K562 (cell line): ENCODE measurements at regions not wholly inside any gene's neighbourhood (a gene's known extent, or its start where the extent isn't known, plus 50 kb on each side); places are given as distances from the start of the nearest gene placed in this dataset.
"Not testable (repeated sequence)": the region's sequence is repeated elsewhere in the genome, so short reads cannot be mapped to it uniquely, and the experiment has no call there.

Source experiments
- ATAC-seq: fragments of 200-7000 bp; cut with Tn5 transposase; 3 replicates; pipeline ENCODE4 v1.9.1; 2020; ENCODE audit warnings: moderate library complexity
- BruUV-seq: library from RNA; stranded (reverse); fragments of 400-500 nt; replicated peaks from 2 replicates; lab custom pipeline; 2021; lab: Mats Ljungman, UMichigan
- CTCF ChIA-PET: fragments of 300-600 bp; formaldehyde crosslinking; extraction: SDS; loops from one replicate; lab custom pipeline; 2021; ENCODE audit warnings: low intra/inter-chr PET ratio; lab: Yijun Ruan, JAX
- POLR2A ChIA-PET: fragments of 300-600, 350-650 bp; sonication (Branson Sonifier 250); formaldehyde crosslinking; extraction: SDS; loops from one replicate; lab custom pipeline; 2021; ENCODE audit warnings: antibody characterized with exemption, inconsistent platforms; lab: Yijun Ruan, JAX
- DNase-seq, 4 experiments: peaks; one replicate each; pipeline versions ENCODE4 v3.0.0 to v3.0.0-alpha.2; 2011 to 2018; ENCODE audit warnings: low spot score in 3 of 4, mixed read lengths in 3 of 4; ENCODE audit errors: extremely low read depth in 1 of 4
- FAIRE-seq: peaks from 2 replicates; lab custom pipeline; 2011; peaks lifted over from hg19 to GRCh38; lab: Jason Lieb, UNC
- H2AFZ ChIP-seq: 2 replicates; pipeline ENCODE4 v1.6.0; 2011; ENCODE audit warnings: low read depth, low read length, control low read depth, inconsistent platforms
- H3K27ac ChIP-seq: fragments of 200-600 bp; 3 replicates; pipeline ENCODE4 v1.8.0; 2011; ENCODE audit warnings: low read depth, mild to moderate bottlenecking, control low read depth, inconsistent platforms, low read length, moderate library complexity, mixed read lengths; ENCODE audit errors: extremely low read depth
- H3K27me3 ChIP-seq, 2 experiments: fragments of 300-600 bp in 1 of 2; 2 replicates in 1 of 2; 3 replicates in 1 of 2; pipeline versions ENCODE4 v1.6.0 to v1.8.0; 2011; ENCODE audit warnings: inconsistent platforms in 2 of 2, low read length in 2 of 2, mild to moderate bottlenecking in 1 of 2, mixed read lengths in 1 of 2, moderate library complexity in 1 of 2; ENCODE audit not compliant: control insufficient read depth in 2 of 2, insufficient read depth in 2 of 2
- H3K36me3 ChIP-seq: fragments of 300-600 bp; 3 replicates; pipeline ENCODE4 v1.8.0; 2011; ENCODE audit warnings: mild to moderate bottlenecking, low read length, inconsistent platforms; ENCODE audit not compliant: control insufficient read depth, insufficient read depth
- H3K4me1 ChIP-seq, 2 experiments: fragments of 200-600 bp in 1 of 2; replicated peaks in 1 of 2; 2 replicates in 1 of 2; 3 replicates in 1 of 2; pipeline versions ENCODE4 v1.5.1 to v1.8.0; 2011; ENCODE audit warnings: inconsistent platforms in 2 of 2, low read length in 2 of 2, mild to moderate bottlenecking in 1 of 2, mixed read lengths in 1 of 2, moderate library complexity in 1 of 2; ENCODE audit not compliant: control insufficient read depth in 2 of 2, insufficient read depth in 2 of 2
- H3K4me2 ChIP-seq: 2 replicates; pipeline ENCODE4 v1.6.1; 2011; ENCODE audit warnings: low read length, control low read depth, inconsistent platforms, mixed read lengths; ENCODE audit not compliant: insufficient read depth
- H3K4me3 ChIP-seq: fragments of 200-600 bp; sonication (generic), shearing (Covaris generic); 2 replicates; pipeline ENCODE4 v1.5.1; 2016; ENCODE audit warnings: control low read depth, inconsistent platforms
- H3K79me2 ChIP-seq: fragments of 200-600 bp; 3 replicates; pipeline ENCODE4 v1.8.0; 2011; ENCODE audit warnings: low read length, inconsistent platforms; ENCODE audit not compliant: control insufficient read depth, insufficient read depth
- H3K9ac ChIP-seq, 2 experiments: 2 replicates each; pipeline versions ENCODE4 v1.6.0 to v1.6.1; 2011; ENCODE audit warnings: low read depth in 2 of 2, low read length in 2 of 2, control low read depth in 1 of 2, inconsistent platforms in 1 of 2, mild to moderate bottlenecking in 1 of 2, mixed read lengths in 1 of 2; ENCODE audit not compliant: insufficient read depth in 1 of 2
- H3K9me1 ChIP-seq: one replicate; pipeline ENCODE4 v1.6.0; 2011; ENCODE audit warnings: inconsistent platforms, mild to moderate bottlenecking, low read length, moderate library complexity; ENCODE audit not compliant: control insufficient read depth, insufficient read depth
- H3K9me3 ChIP-seq: replicated peaks from 2 replicates; pipeline ENCODE4 v1.5.1; 2011; ENCODE audit warnings: low read depth, low read length, inconsistent platforms; ENCODE audit not compliant: control insufficient read depth, insufficient read depth
- H4K20me1 ChIP-seq: replicated peaks from 2 replicates; pipeline ENCODE4 v1.6.1; 2011; ENCODE audit warnings: low read length, inconsistent platforms, mixed read lengths; ENCODE audit not compliant: control insufficient read depth, insufficient read depth
- DPF2 ChIP-seq: fragments of 450-650 bp; IDR thresholded peaks from 2 replicates; pipeline ENCODE4 v1.6.1; 2016
- ZNF232 ChIP-seq: sonication (generic); formaldehyde crosslinking; IDR thresholded peaks from 2 replicates; pipeline ENCODE4 v1.8.0; 2022; ENCODE audit warnings: mild to moderate bottlenecking, missing genetic modification reagents
- WGBS: fragments of 100-300 bp; shearing (Covaris generic); methylation state at CpG from one replicate; pipeline ENCODE4 v1.1.6; 2016; ENCODE audit warnings: low coverage, mixed read lengths; ENCODE audit not compliant: insufficient coverage; ENCODE audit errors: missing lambda C conversion rate; 5-methylcytosine and 5-hydroxymethylcytosine counted together
- in situ Hi-C: fragments of 300-500 bp; cut with MboI; formaldehyde crosslinking; loops from 4 replicates; pipeline ENCODE4 v1.15.0; 2018; ENCODE audit warnings: inconsistent platforms, mixed read lengths
- intact Hi-C: fragments of 100-400 bp; cut with micrococcal nuclease; formaldehyde crosslinking; loops from 2 replicates; pipeline ENCODE4 v1.14.2; 2022
- TF ChIP-seq, protein P1 (sequence below): fragments of 250-450 bp; sonication (Bioruptor Pico); IDR thresholded peaks from 2 replicates; pipeline ENCODE4 v1.4.0; 2020

DNA sequence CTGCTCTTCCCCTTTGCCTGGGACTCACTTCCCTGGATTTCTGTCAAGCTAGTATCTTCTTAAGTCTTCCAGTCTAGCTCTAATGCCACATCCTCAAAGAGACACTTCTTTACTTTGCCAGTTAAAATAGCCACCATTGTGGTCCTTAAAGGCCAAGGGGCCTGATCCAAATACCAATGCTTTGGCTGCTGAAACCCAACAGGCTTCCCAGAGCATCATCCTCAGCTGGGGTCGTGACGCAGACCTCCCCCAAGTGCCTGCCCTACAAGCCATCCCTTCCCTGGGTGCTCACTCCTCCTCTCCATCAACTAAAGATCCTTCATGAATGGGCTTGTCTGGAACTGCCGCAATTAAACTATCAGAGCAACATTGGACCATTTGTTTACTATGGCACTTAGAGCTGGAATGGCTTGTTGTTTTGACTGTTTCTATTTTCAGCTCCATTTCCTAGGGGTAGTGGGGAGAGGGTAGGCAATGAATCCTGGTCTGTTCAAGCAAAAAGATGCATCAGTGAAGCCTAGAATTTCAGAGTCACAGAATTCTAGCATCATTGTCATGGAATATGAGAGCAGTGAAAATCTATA lies 79.6 kb upstream of the SIRPA start (continued):
- TF ChIP-seq, protein P1, sequence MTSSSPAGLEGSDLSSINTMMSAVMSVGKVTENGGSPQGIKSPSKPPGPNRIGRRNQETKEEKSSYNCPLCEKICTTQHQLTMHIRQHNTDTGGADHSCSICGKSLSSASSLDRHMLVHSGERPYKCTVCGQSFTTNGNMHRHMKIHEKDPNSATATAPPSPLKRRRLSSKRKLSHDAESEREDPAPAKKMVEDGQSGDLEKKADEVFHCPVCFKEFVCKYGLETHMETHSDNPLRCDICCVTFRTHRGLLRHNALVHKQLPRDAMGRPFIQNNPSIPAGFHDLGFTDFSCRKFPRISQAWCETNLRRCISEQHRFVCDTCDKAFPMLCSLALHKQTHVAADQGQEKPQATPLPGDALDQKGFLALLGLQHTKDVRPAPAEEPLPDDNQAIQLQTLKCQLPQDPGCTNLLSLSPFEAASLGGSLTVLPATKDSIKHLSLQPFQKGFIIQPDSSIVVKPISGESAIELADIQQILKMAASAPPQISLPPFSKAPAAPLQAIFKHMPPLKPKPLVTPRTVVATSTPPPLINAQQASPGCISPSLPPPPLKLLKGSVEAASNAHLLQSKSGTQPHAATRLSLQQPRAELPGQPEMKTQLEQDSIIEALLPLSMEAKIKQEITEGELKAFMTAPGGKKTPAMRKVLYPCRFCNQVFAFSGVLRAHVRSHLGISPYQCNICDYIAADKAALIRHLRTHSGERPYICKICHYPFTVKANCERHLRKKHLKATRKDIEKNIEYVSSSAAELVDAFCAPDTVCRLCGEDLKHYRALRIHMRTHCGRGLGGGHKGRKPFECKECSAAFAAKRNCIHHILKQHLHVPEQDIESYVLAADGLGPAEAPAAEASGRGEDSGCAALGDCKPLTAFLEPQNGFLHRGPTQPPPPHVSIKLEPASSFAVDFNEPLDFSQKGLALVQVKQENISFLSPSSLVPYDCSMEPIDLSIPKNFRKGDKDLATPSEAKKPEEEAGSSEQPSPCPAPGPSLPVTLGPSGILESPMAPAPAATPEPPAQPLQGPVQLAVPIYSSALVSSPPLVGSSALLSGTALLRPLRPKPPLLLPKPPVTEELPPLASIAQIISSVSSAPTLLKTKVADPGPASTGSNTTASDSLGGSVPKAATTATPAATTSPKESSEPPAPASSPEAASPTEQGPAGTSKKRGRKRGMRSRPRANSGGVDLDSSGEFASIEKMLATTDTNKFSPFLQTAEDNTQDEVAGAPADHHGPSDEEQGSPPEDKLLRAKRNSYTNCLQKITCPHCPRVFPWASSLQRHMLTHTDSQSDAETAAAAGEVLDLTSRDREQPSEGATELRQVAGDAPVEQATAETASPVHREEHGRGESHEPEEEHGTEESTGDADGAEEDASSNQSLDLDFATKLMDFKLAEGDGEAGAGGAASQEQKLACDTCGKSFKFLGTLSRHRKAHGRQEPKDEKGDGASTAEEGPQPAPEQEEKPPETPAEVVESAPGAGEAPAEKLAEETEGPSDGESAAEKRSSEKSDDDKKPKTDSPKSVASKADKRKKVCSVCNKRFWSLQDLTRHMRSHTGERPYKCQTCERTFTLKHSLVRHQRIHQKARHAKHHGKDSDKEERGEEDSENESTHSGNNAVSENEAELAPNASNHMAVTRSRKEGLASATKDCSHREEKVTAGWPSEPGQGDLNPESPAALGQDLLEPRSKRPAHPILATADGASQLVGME (CRISPR knock-in tag), result no peak
- TF ChIP-seq DPF2 (no peak), ZNF232 (CRISPR knock-in tag) (no peak)

- H3K27me3 ChIP-seq, H4K20me1 ChIP-seq, DNase-seq, H2AFZ ChIP-seq, H3K9me3 ChIP-seq, ATAC-seq, H3K4me2 ChIP-seq, CTCF ChIA-PET, H3K4me3 ChIP-seq, H3K4me1 ChIP-seq, H3K36me3 ChIP-seq, BruUV-seq, in situ Hi-C loops, H3K9me1 ChIP-seq, POLR2A ChIA-PET, H3K79me2 ChIP-seq, H3K27ac ChIP-seq, FAIRE-seq, intact Hi-C loops, H3K9ac ChIP-seq: not testable (repeated sequence)
- WGBS, result no CpG with 5 or more reads among the region's 1 CpG
These were observed 80.3 kb upstream of the SIRPA start for GRCh38 chr20:1814861-1815260.
